ENCODE measurements at regions not wholly inside any gene's neighbourhood (a gene's known extent, or its start where the extent isn't known, plus 50 kb on each side); places are given as distances from the start of the nearest gene placed in this dataset.

DNA sequence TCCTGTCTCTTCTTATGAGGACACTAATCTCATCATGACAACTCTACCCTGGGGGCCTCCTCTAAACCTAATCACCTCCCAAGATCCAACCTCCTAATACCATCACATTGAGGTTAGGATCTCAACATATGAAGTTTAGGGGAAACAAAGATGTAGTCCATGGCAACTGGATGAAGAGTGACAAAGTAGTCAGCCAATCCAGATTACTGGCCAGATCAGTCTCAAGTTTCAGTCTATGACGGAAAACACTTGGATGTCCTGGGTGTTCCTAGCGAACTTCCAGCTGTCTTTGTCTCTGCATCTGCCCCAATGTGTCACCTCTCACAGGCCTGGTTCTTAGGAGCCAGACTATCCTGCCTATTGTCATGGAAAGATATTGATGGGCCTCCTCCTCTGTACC, 630.8 kb downstream of the AACS start:
- no peak for DNase-seq (ENCODE audit: low read depth)
- TF ChIP-seq, protein P1, sequence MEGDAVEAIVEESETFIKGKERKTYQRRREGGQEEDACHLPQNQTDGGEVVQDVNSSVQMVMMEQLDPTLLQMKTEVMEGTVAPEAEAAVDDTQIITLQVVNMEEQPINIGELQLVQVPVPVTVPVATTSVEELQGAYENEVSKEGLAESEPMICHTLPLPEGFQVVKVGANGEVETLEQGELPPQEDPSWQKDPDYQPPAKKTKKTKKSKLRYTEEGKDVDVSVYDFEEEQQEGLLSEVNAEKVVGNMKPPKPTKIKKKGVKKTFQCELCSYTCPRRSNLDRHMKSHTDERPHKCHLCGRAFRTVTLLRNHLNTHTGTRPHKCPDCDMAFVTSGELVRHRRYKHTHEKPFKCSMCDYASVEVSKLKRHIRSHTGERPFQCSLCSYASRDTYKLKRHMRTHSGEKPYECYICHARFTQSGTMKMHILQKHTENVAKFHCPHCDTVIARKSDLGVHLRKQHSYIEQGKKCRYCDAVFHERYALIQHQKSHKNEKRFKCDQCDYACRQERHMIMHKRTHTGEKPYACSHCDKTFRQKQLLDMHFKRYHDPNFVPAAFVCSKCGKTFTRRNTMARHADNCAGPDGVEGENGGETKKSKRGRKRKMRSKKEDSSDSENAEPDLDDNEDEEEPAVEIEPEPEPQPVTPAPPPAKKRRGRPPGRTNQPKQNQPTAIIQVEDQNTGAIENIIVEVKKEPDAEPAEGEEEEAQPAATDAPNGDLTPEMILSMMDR (IDR thresholded peaks at IDR 0.05; ENCODE audit: insufficient read depth, low read length), result no peak
- no peak overlapping the region for H3K4me3 ChIP-seq (ENCODE audit: low read depth, low read length)

DNA sequence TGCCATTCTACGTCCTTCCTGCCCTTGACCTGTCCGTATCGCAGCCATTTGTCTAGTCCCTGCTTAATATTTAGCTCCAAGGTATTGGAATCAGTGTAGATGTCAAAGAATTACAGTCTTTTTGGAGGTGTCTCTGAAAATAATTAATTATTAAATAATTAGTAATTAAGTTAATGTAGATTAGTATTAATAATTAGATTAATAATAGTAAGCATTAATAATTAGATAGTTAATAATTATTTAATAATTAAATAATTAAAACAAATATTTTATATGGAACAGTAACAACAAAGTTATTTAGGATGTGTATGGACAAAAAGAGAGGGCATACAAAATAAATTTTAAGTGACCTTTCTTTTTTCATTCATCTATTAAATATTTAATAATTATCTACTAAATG, 639.6 kb downstream of the AACS start:
- no peak overlapping the region for H3K4me3 ChIP-seq (ENCODE audit: low read depth, low read length)
- DNase-seq (ENCODE audit: low read depth), result no peak
- TF ChIP-seq, protein P1 (IDR thresholded peaks at IDR 0.05; ENCODE audit: insufficient read depth, low read length), result no peak

GRCh38 chr12:125720961-125721360, 655.7 kb downstream of the AACS start:
- TF ChIP-seq, protein P1 (IDR thresholded peaks at IDR 0.05; ENCODE audit: insufficient read depth, low read length), result no peak
- H3K4me3 ChIP-seq (ENCODE audit: low read depth, low read length), result no peak overlapping the region
- DNase-seq (ENCODE audit: low read depth), result no peak

- TF ChIP-seq, protein P1 (IDR thresholded peaks at IDR 0.05; ENCODE audit: insufficient read depth, low read length), result no peak
- no peak overlapping the region for H3K4me3 ChIP-seq (ENCODE audit: low read depth, low read length)
- no peak for DNase-seq (ENCODE audit: low read depth)
Measured at GRCh38 chr12:125734137-125734536, 668.9 kb downstream of the AACS start.

GRCh38 chr12:125738211-125738610, 673.0 kb downstream of the AACS start:
- TF ChIP-seq, protein P1 (IDR thresholded peaks at IDR 0.05; ENCODE audit: insufficient read depth, low read length), result no peak
- no peak for DNase-seq (ENCODE audit: low read depth)
- no peak overlapping the region for H3K4me3 ChIP-seq (ENCODE audit: low read depth, low read length)

- DNase-seq (ENCODE audit: low read depth), result no peak
- TF ChIP-seq, protein P1 (IDR thresholded peaks at IDR 0.05; ENCODE audit: insufficient read depth, low read length), result no peak
- H3K4me3 ChIP-seq (ENCODE audit: low read depth, low read length), result no peak overlapping the region
Measured at GRCh38 chr12:125742413-125742812, 677.2 kb downstream of the AACS start.

GRCh38 chr12:125744201-125744600, 679.0 kb downstream of the AACS start:
- TF ChIP-seq, protein P1 (IDR thresholded peaks at IDR 0.05; ENCODE audit: insufficient read depth, low read length), result no peak
- no peak overlapping the region for H3K4me3 ChIP-seq (ENCODE audit: low read depth, low read length)
- DNase-seq (ENCODE audit: low read depth), result no peak

Data from fibroblast of the aortic adventitia (primary cell).